H9 (cell line): ENCODE measurements at regions not wholly inside any gene's neighbourhood (a gene's known extent, or its start where the extent isn't known, plus 50 kb on each side); places are given as distances from the start of the nearest gene placed in this dataset.

Source experiments
- DNase-seq: peaks from one replicate; pipeline ENCODE4 v3.0.0-alpha.2; 2017
- H2AFZ ChIP-seq: one replicate; pipeline ENCODE4 v1.6.1; 2013; ENCODE audit warnings: mild to moderate bottlenecking, low read length, control low read depth, moderate library complexity
- H2AK5ac ChIP-seq: 2 replicates; pipeline ENCODE4 v1.6.1; 2013; ENCODE audit warnings: low read length, control low read depth, mixed read lengths; ENCODE audit not compliant: insufficient read length
- H2BK120ac ChIP-seq: one replicate; pipeline ENCODE4 v1.6.1; 2013; ENCODE audit warnings: low read depth, mild to moderate bottlenecking, low read length, control low read depth, inconsistent platforms; ENCODE audit not compliant: poor library complexity, severe bottlenecking
- H2BK12ac ChIP-seq: 2 replicates; pipeline ENCODE4 v1.6.1; 2013; ENCODE audit warnings: low read length, control low read depth, mixed read lengths, low read depth; ENCODE audit not compliant: insufficient read length
- H2BK15ac ChIP-seq: 2 replicates; pipeline ENCODE4 v1.6.1; 2013; ENCODE audit warnings: low read depth, low read length, control low read depth
- H2BK20ac ChIP-seq: one replicate; pipeline ENCODE4 v1.6.1; 2013; ENCODE audit warnings: low read depth, mild to moderate bottlenecking, low read length, control low read depth, inconsistent platforms; ENCODE audit not compliant: poor library complexity, severe bottlenecking
- H2BK5ac ChIP-seq: 2 replicates; pipeline ENCODE4 v1.6.1; 2013; ENCODE audit warnings: low read length, control low read depth, mixed read lengths; ENCODE audit not compliant: insufficient read length
- H3K14ac ChIP-seq: 2 replicates; pipeline ENCODE4 v1.6.1; 2013; ENCODE audit warnings: low read length, control low read depth; ENCODE audit not compliant: insufficient read depth
- H3K18ac ChIP-seq: 2 replicates; pipeline ENCODE4 v1.6.1; 2013; ENCODE audit warnings: low read depth, mild to moderate bottlenecking, mixed read lengths, low read length, control low read depth; ENCODE audit not compliant: insufficient read length
- H3K23ac ChIP-seq: 2 replicates; pipeline ENCODE4 v1.6.1; 2013; ENCODE audit warnings: low read length, control low read depth, mixed read lengths, low read depth; ENCODE audit not compliant: insufficient read length
- H3K23me2 ChIP-seq: 2 replicates; pipeline ENCODE4 v1.6.1; 2013; ENCODE audit warnings: low read depth, mild to moderate bottlenecking, mixed read lengths, low read length, control low read depth; ENCODE audit not compliant: insufficient read length, poor library complexity, severe bottlenecking
- H3K27ac ChIP-seq: 2 replicates; pipeline ENCODE4 v1.5.1; 2013; ENCODE audit warnings: low read length, control low read depth, mixed read lengths, low read depth; ENCODE audit not compliant: insufficient read length
- H3K27me3 ChIP-seq: 2 replicates; pipeline ENCODE4 v1.6.1; 2013; ENCODE audit warnings: low read length, control low read depth, inconsistent platforms; ENCODE audit not compliant: insufficient read depth
- H3K4ac ChIP-seq: 2 replicates; pipeline ENCODE4 v1.6.1; 2013; ENCODE audit warnings: low read depth, mild to moderate bottlenecking, control low read depth, inconsistent platforms, low read length, moderate library complexity
- H3K4me1 ChIP-seq: 2 replicates; pipeline ENCODE4 v1.6.1; 2013; ENCODE audit warnings: low read length, control low read depth, inconsistent platforms; ENCODE audit not compliant: insufficient read depth
- H3K4me2 ChIP-seq: 2 replicates; pipeline ENCODE4 v1.6.1; 2013; ENCODE audit warnings: low read length, control low read depth, mixed read lengths; ENCODE audit not compliant: insufficient read length, insufficient read depth
- H3K56ac ChIP-seq: 2 replicates; pipeline ENCODE4 v1.6.1; 2013; ENCODE audit warnings: low read depth, mild to moderate bottlenecking, mixed read lengths, low read length, control low read depth; ENCODE audit not compliant: insufficient read length
- H3K79me1 ChIP-seq: 2 replicates; pipeline ENCODE4 v1.6.1; 2013; ENCODE audit warnings: low read depth, mild to moderate bottlenecking, moderate library complexity, low read length, control low read depth, inconsistent platforms; ENCODE audit not compliant: insufficient read depth, poor library complexity, severe bottlenecking
- H3K79me2 ChIP-seq: 2 replicates; pipeline ENCODE4 v1.6.1; 2013; ENCODE audit warnings: low read length, control low read depth, inconsistent platforms; ENCODE audit not compliant: insufficient read depth
- H3K9ac ChIP-seq: 2 replicates; pipeline ENCODE4 v1.6.1; 2013; ENCODE audit warnings: low read length, control low read depth, mixed read lengths; ENCODE audit not compliant: insufficient read length; ENCODE audit errors: extremely low read depth
- H3K9me3 ChIP-seq: one replicate; pipeline ENCODE4 v1.6.1; 2013; ENCODE audit warnings: low read depth, low read length, inconsistent platforms; ENCODE audit not compliant: control insufficient read depth
- H3T11ph ChIP-seq: one replicate; pipeline ENCODE4 v1.6.1; 2013; ENCODE audit warnings: mild to moderate bottlenecking, low read length, control low read depth, inconsistent platforms
- H4K20me1 ChIP-seq: one replicate; pipeline ENCODE4 v1.6.1; 2013; ENCODE audit not compliant: control insufficient read depth, insufficient read length, insufficient read depth
- H4K5ac ChIP-seq: 2 replicates; pipeline ENCODE4 v1.6.1; 2013; ENCODE audit warnings: low read depth, mild to moderate bottlenecking, mixed read lengths, low read length, control low read depth; ENCODE audit not compliant: insufficient read length
- H4K8ac ChIP-seq: replicated peaks from 2 replicates; pipeline ENCODE4 v1.6.1; 2013; ENCODE audit warnings: low read length, control low read depth, mixed read lengths, low read depth; ENCODE audit not compliant: insufficient read length
- H4K91ac ChIP-seq: 2 replicates; pipeline ENCODE4 v1.6.1; 2013; ENCODE audit warnings: low read depth, mild to moderate bottlenecking, moderate library complexity, mixed read lengths, low read length, control low read depth; ENCODE audit not compliant: insufficient read length
- H3K27ac Mint-ChIP-seq, 3 experiments: 2 replicates in 2 of 3; 3 replicates in 1 of 3; pipeline ENCODE4 v1.8.0; 2020 to 2021; ENCODE audit warnings: mixed read lengths in 3 of 3, mild to moderate bottlenecking in 1 of 3, moderate library complexity in 1 of 3
- H3K27me3 Mint-ChIP-seq: 2 replicates; pipeline ENCODE4 v1.8.0; 2021; ENCODE audit warnings: low read depth, mild to moderate bottlenecking, moderate library complexity, mixed read lengths
- H3K36me3 Mint-ChIP-seq, 3 experiments: 2 replicates in 2 of 3; 3 replicates in 1 of 3; pipeline ENCODE4 v1.8.0; 2020 to 2021; ENCODE audit warnings: low read depth in 3 of 3, mixed read lengths in 3 of 3; ENCODE audit not compliant: insufficient read depth in 1 of 3
- H3K4me1 Mint-ChIP-seq, 2 experiments: 2 replicates each; pipeline ENCODE4 v1.8.0; 2020; ENCODE audit warnings: mixed read lengths in 2 of 2
- H3K4me3 Mint-ChIP-seq, 2 experiments: 2 replicates in 1 of 2; 3 replicates in 1 of 2; pipeline ENCODE4 v1.8.0; 2020 to 2021; ENCODE audit warnings: mild to moderate bottlenecking in 2 of 2, mixed read lengths in 2 of 2, moderate library complexity in 1 of 2
- H3K9me3 Mint-ChIP-seq, 2 experiments: 2 replicates in 1 of 2; 3 replicates in 1 of 2; pipeline ENCODE4 v1.8.0; 2020; ENCODE audit warnings: mild to moderate bottlenecking in 2 of 2, mixed read lengths in 2 of 2, moderate library complexity in 1 of 2
- CTCF ChIP-seq: fragments of 200-600 bp; sonication (generic); conservative IDR thresholded peaks from 3 replicates; pipeline ENCODE4 v1.8.0; 2021; ENCODE audit warnings: antibody characterized with exemption, mild to moderate bottlenecking
- WGBS: extraction: QIAGEN DNeasy Blood & Tissue Kit; methylation state at CpG from one replicate; pipeline ENCODE4 v1.1.7; 2013; ENCODE audit warnings: missing lambda C conversion rate, low lambda C conversion rate, mixed read lengths; ENCODE audit not compliant: insufficient read length; ENCODE audit errors: extremely low coverage; 5-methylcytosine and 5-hydroxymethylcytosine counted together

- H3K27me3 Mint-ChIP-seq: no peaks in the 10 kb centered on the region
- H4K91ac ChIP-seq: no peak overlapping the region
- no peak overlapping the region for H3K56ac ChIP-seq
- no peak overlapping the region for H3K14ac ChIP-seq
- no peaks in the 10 kb centered on the region for H3K27me3 ChIP-seq
- no peak overlapping the region for H3K23ac ChIP-seq
- DNase-seq: no peak
- no peaks in the 10 kb centered on the region for H3K4me1 Mint-ChIP-seq
- H3K36me3 Mint-ChIP-seq: no peaks in the 10 kb centered on the region
- H3T11ph ChIP-seq: no peak overlapping the region
- no peak overlapping the region for H2BK15ac ChIP-seq
- H3K18ac ChIP-seq: no peak overlapping the region
- H3K27ac ChIP-seq: no peak overlapping the region
- H2BK120ac ChIP-seq: no peak overlapping the region
- H3K79me2 ChIP-seq: no peaks in the 10 kb centered on the region
- H3K4me3 Mint-ChIP-seq: no peak overlapping the region
- H4K5ac ChIP-seq: no peak overlapping the region
- no CpG with 5 or more reads among the region's 5 CpGs for WGBS
- no peaks in the 10 kb centered on the region for H4K20me1 ChIP-seq
- H3K4ac ChIP-seq: no peak overlapping the region
- no peak overlapping the region for H2BK5ac ChIP-seq
- H3K9me3 ChIP-seq: no peaks in the 10 kb centered on the region
- no peaks in the 10 kb centered on the region for H3K23me2 ChIP-seq
- no peak overlapping the region for H2AK5ac ChIP-seq
- no peak overlapping the region for H2AFZ ChIP-seq
- no peak overlapping the region for H3K27ac Mint-ChIP-seq
- H3K9ac ChIP-seq: no peak overlapping the region
- TF ChIP-seq CTCF: no peak
- H3K79me1 ChIP-seq: no peaks in the 10 kb centered on the region
- no peak overlapping the region for H4K8ac ChIP-seq
- H2BK20ac ChIP-seq: no peak overlapping the region
- no peaks in the 10 kb centered on the region for H3K9me3 Mint-ChIP-seq
- H3K4me1 ChIP-seq: no peaks in the 10 kb centered on the region
- no peak overlapping the region for H2BK12ac ChIP-seq
- H3K4me2 ChIP-seq: no peak overlapping the region
Measured at GRCh38 chr13:73497430-73497829, 438.6 kb downstream of the KLF5 start.
